ENCODE measurements at regions not wholly inside any gene's neighbourhood (a gene's known extent, or its start where the extent isn't known, plus 50 kb on each side); places are given as distances from the start of the nearest gene placed in this dataset.
A peak's percentile ranks its signal among the peaks of the same experiment; 100 is the strongest.

- H3K14ac ChIP-seq (ENCODE audit: insufficient read length), result no peak overlapping the region
- TF ChIP-seq USF2 (IDR thresholded peaks at IDR 0.05; ENCODE audit: low read length) (no peak), SRF (IDR thresholded peaks at IDR 0.05; ENCODE audit: low read depth, low read length) (no peak)
- ChIA-PET CTCF (ENCODE audit: partially characterized antibody) (no interaction called here), POLR2A (ENCODE audit: partially characterized antibody) (no interaction called here)
- no peaks in the 10 kb centered on the region for H3K23me2 ChIP-seq (ENCODE audit: low read depth, low read length)
- no peak overlapping the region for H2BK15ac ChIP-seq (ENCODE audit: low read length)
- H4K20me1 ChIP-seq (replicated peaks in 1 of 2; ENCODE audit: control insufficient read depth in 1 of 2, insufficient read depth in 2 of 2, low read length in 2 of 2), result no peaks in the 10 kb centered on the region
- no peaks in the 10 kb centered on the region for H3K27me3 ChIP-seq (replicated peaks in 1 of 4; ENCODE audit: control insufficient read depth in 3 of 4, extremely low read depth in 1 of 4, insufficient read depth in 3 of 4, low read length in 3 of 4)
- H4K91ac ChIP-seq (replicated peaks; ENCODE audit: insufficient read length, low read length), result no peak overlapping the region
- no peak overlapping the region for H2BK5ac ChIP-seq (ENCODE audit: low read depth, low read length)
- no peak overlapping the region for H4K8ac ChIP-seq (ENCODE audit: extremely low read depth, insufficient read depth, low read length)
- H2BK120ac ChIP-seq (replicated peaks; ENCODE audit: low read depth, low read length), result no peak overlapping the region
- peaks cover 0 to 5% (median 4%) of the 10 kb centered on the region in 4 experiments; a peak in 2 of 7 replicates for H3K4me1 ChIP-seq (replicated peaks in 1 of 4; ENCODE audit: control insufficient read depth in 3 of 4, insufficient read depth in 4 of 4, low read length in 3 of 4)
- DNase-seq (ENCODE audit: low read depth in 1 of 2, low spot score in 2 of 2) (no peak), FAIRE-seq (no peak)
- H3K56ac ChIP-seq (replicated peaks; ENCODE audit: insufficient read length, low read depth, low read length), result no peak overlapping the region
- no peak overlapping the region for H3K4me3 ChIP-seq (ENCODE audit: extremely low read depth in 1 of 4, insufficient read depth in 2 of 4, low read depth in 3 of 4, low read length in 4 of 4)
- no peak overlapping the region for H3K27ac ChIP-seq (ENCODE audit: low read depth, low read length)
- no peak overlapping the region for H3K23ac ChIP-seq (ENCODE audit: insufficient read length)
- H3K4ac ChIP-seq (replicated peaks; ENCODE audit: insufficient read length, low read depth, low read length), result no peak overlapping the region
- WGBS, 2 experiments (ENCODE audit: extremely low coverage in 1 of 2, insufficient coverage in 1 of 2, insufficient read length in 1 of 2, insufficient replicate concordance in 2 of 2, low coverage in 1 of 2, low lambda C conversion rate in 2 of 2, missing lambda C conversion rate in 1 of 2), result 89% methylated on average over 3 of the region's 3 CpGs; no CpG with 5 or more reads in 1 of the 2 experiments
- no peak overlapping the region for H3K4me2 ChIP-seq (ENCODE audit: insufficient read depth in 1 of 2, low read depth in 2 of 2, low read length in 2 of 2)
- 0 out of 2 replicates have a peak overlapping the region, but pooled peaks have one; percentile 15 for H2BK20ac ChIP-seq (ENCODE audit: low read length)
- H3K79me2 ChIP-seq (ENCODE audit: control insufficient read depth in 1 of 2, insufficient read depth in 2 of 2, low read length in 2 of 2), result no peaks in the 10 kb centered on the region
- no peak overlapping the region for H2AK5ac ChIP-seq (ENCODE audit: low read depth, low read length)
- no peaks in the 10 kb centered on the region for H3K79me1 ChIP-seq (ENCODE audit: low read depth, low read length)
- H4K5ac ChIP-seq (ENCODE audit: insufficient read length, low read depth, low read length), result no peak overlapping the region
- no peak overlapping the region for H3K9ac ChIP-seq (replicated peaks in 1 of 4; ENCODE audit: extremely low read depth in 1 of 4, low read depth in 3 of 4, low read length in 3 of 4)
- no peak overlapping the region for H3K18ac ChIP-seq (ENCODE audit: extremely low read depth, low read length)
- H2AFZ ChIP-seq (ENCODE audit: low read length), result no peak overlapping the region
- H3K9me3 ChIP-seq (ENCODE audit: insufficient read depth in 2 of 2, low read depth in 1 of 2, low read length in 1 of 2), result no peaks in the 10 kb centered on the region
- H2BK12ac ChIP-seq (ENCODE audit: low read depth, low read length), result no peak overlapping the region
- H3K36me3 ChIP-seq (ENCODE audit: control insufficient read depth in 2 of 4, insufficient read depth in 4 of 4, low read length in 3 of 4), result no peaks in the 10 kb centered on the region
These were observed 249.2 kb upstream of the SLC39A10 start for GRCh38 chr2:195407783-195408182.
